ENCODE measurements at regions not wholly inside any gene's neighbourhood (a gene's known extent, or its start where the extent isn't known, plus 50 kb on each side); places are given as distances from the start of the nearest gene placed in this dataset.

DNA sequence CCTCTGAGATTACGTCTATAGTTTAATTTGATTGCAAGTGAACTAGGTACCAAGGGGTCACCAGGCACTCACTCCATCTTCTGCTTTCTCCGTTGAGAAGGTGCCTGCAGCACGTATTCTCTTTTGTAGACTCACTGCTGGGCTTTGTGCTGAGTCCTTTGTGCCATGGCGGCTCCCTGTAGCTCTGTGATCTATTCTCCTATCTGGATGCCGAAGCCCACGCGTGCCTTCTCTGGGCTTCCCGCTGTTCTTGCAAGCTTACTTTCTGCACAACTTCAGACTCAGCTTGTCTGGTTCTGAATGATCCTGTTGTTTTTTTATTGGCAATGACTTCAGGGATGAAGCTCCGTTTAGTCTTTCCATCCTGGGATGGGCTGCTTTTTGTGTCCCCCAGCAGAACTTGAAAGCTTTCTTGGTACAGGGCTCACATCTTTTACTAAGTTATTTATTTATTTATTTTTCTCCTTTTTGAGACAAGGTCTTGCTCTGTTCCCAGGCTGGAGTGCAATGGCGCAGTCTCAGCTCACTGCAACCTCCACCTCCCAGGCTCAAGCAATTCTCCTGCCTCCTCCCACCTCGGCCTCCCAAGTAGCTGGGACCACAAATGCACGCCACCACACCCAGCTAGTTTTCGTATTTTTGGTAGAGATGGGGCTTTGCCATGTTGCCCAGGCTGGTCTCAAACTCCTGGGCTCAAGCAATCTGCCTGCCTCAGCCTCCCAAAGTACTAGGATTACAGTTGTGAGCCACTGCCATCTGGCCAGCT, 100.9 kb upstream of the NKX1-1 start:
- DNase-seq = no peak

DNA sequence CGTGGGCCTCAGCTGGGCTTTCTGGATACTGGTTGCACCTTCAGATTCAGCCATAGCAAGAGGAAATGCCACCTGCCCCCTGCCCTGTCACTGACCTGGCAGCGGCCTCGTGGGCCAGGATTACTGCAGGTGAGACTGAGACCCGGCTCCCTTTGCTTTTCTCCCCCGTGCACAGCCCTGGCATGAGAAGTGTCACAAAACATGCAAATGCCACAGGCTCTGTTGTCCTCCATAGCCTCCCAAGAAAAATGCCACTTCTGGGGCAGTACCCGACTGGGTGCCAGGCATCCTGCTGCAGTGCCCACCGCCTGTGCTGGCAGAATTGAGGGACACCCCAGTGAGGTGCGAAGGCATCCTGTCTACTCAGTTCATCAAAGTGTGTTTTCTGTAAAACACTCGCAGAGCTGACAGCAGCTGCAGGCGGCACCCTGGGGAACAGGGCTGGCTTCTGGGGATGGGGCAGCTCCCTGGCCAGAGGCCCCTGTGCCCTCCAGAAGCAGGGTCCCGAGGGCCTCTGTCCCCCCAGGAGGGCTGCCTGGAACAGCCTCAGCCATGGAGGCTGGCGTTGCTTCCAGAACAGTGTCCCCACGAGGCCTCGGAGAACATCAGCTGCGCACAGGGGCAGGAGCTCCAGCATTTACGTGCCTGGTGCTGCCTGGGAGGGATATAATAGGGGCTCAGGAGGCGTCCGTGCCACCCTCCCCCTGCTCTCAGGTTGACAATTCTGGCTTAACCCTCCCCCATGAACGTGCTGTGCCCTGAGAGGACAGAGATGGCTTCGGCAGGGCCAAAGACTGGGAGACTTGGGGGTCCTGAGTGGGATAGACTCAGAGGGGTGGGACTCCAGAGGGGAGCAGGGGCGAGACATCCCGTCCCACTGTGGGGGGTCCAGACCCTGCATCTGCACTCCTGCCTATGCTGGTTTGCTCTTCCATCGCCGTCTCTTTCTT, 99.5 kb upstream of the NKX1-1 start:
- no peak for DNase-seq

DNA sequence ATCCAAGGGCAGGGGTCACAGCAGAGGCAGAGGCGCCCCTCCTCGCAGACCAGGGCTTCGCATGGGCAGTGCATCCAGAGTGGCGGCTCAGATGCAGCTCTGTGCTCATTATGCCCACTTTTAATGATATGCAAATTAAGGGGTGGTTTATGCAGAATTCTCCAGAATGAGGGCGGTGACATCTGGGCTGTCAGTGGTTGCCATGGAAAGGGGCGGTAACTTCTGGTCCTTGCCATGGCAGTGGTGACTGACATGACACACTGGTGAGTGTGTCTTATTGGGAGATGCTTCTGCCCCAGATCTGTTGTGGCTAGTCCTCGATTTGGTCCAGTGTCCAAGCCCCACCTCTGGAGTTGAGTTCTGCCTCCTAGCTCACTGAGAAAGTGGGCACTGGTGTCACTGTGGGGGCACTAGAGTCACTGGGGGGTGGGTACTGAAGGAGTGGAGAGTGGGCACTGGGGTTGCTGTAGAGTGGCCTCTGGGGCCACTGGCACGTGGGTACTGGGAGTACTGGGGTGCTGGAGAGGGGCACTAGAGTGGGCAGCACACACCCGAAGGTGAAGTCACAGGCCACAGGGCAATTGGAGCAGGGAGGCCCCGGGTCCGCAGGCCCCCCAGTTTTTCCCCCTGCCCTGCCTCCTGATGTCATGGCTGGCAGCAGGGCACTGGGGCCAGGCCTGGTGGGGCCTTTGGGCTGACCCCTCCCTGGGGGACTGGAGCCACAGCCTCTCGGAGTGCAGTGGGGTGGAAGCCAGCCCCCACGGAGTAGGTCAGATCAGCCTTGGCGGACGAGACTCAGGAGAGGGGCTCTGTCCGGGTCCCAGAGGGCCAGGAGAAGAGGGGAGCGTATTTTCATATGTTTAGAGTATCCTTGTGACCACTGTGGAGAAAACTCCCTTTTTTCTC, 98.6 kb upstream of the NKX1-1 start:
- no peak for DNase-seq

DNA sequence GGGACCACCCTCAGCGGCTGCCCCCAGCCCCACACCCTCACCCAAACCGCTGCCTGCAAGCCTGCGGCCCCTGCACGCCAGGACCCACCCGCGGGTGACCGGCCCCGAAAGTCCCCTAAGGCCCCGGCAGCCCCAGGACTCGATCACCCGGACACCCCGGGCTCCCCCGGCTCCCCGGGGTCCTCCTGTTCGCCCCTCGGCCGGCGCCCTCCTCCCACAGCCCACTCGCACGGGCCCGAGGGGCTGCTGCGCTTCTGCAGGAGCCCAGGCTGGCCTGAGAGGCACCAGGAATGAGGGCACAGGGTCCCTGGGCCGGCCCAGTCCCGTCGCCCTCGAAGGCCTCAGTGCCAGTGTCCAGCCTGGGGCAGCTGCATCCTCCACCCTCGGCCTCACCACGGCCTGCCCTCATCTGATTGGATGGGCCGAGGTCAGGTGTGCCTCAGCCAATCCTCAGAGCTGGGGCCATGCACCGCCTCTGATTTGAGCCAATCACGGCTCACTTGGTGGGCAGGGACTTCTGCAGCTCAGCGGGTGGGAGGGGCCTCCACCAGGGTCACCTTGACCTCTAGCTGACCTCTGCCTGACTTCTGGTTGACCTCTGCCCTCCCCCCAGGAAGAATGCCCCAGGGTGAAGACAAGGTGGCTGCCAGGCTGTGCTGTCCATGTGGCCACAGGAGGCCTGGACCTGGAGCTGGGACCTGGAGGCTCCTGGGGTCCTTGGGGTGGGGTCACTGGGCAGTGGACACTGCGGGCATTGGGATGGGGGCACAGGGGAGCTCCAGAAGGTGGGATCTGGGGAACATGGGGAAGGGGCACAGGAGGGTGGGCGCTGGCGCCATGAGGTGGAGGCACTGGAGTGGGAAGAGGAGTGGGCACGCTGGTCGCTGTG, 97.6 kb upstream of the NKX1-1 start:
- DNase-seq = no peak

DNA sequence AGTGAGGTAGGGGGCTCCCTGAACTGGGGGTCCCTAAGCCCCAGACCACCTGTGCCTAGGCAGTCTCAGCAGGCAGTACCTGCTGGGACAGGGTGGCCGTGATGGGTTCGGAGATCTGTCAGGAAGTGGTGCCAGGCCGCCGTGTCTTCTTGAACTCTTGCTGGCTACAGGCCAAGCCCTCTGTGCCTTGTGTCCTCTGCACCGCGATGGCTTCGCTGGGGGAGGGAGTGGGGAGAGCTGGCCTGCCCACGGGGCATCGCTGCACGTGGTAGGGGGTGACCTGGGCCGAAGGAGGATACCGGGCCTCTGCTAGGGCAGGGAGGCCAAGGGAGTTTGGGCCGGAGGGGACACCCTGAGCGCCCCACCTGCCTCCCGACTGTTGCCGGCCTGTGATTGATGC, 96.7 kb upstream of the NKX1-1 start:
- no peak for DNase-seq

DNA sequence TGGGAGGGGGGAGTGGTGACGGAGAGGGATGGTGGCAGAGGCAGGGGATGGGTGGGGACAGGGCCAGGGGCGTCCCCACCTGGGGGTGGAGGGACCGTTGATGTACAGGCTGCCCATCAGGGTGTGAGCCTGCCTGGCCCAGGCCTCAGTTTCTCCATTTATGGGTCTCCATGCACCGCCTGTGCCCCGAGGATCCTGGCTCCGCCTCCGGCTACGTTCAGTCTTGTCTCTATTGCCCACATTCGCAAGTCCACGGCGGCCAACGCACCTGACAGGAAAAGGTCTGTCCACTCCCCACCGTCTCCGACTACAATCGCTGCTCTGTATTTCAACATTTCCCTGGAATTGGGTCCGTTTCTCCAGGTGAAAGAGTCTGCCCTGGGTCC, 96.3 kb upstream of the NKX1-1 start:
- no peak for DNase-seq

DNA sequence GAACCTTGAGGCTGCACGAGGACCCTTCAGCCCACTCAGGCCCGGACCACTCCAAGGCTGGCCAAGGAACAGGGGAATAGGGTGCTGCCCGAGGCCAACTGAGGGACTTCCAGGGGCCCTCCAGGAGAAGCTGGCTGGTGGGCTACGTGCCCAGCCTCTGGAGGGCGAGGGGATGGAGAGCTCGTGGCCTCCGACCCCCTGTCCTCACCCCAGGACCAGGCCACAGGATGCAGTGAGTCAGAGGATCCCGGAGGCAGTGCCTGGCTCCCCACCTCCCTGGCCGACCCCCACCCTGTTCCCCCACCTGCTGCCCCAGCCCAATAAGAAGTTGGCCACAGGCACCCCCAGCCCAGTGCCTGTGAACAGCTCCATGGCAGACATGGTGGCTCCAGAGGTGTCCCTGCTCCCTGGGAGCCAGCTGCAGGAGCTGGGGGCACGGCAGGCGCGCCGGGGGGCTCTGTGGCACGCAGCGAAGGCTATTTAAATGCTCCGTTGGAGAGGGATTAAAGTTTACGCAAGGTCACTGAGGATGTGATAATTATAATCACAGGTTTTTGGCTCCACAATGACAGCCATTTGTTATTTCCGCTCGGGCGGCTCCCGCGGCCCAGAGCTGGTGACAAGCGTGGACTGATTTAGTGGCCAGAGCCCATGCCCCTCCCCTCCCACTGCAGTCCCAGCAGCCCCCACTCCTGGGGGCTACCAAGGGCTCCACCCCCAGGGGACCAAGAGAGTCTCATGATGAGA, 95.7 kb upstream of the NKX1-1 start:
- DNase-seq = no peak

DNA sequence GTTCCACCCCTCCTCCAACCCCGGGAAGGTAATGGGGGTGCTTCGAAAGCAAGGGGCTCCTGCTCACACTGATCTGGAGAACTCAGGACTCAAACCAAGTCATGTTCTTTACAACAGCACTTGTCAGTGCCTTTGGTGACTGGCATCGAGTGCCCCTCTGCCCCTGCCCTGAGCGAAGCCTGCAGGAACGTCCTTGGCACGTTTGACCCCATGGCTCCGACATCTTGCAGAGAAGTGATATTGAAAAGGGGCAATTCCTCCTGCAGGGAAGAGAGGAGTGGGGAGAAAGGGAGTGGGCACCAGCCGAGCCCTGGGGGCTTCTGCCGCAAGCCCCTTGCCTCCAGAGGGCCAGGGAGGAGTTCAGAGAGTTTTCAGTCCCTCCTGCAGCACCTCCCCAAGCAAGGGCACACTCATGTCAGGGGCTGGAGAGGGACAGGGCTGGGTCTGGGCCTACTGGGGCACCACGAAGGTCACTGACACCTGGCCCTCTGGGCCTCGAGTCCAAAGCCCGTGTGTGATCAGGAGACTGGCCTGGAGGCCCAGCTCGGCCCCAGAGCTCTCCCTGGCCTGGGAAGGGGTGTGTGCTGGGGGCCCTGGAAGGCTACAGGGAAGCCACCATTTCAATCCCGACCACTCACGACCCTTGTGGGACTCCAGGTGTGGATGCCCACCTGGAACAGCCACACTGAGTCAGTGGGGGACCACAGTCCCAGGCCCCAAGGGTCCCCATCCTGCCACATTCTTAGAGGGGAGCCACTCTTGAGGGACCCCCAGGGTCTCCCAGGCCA, 94.9 kb upstream of the NKX1-1 start:
- no peak for DNase-seq

DNA sequence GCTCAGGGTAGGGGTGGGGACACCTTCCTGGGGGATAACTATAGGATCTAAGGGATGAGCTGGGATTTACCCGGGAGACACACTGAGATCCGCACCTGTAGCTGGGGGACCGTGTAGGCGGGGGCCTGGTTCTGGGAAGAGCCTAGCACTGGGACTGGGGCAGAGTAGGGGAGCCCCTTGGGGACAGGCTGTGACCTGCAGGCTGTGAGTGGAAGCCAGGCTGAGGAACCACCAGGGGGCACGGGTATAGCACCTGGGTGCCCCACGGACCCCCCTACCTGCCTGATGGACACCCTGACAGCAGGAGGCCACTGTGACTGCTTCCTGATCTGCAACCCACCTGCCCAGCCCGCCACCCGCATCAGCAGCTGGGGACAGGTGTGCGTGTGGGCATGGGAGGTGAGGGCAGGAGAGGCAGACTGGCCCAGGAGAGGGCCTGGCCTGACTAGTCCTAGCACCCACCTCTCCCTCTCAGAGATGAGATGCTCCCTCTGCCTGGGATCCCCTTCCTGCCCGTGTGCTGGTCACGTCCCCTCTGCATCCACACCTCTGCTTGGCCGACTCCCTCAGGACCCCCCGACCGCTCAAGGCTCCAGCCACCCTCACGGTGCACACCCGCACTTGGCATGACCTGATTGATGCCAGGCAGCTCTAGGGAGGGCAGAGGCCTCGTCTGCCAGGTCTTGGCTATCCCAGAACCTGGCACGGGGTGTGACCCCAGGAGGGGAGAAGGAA, 94.2 kb upstream of the NKX1-1 start:
- no peak for DNase-seq

DNA sequence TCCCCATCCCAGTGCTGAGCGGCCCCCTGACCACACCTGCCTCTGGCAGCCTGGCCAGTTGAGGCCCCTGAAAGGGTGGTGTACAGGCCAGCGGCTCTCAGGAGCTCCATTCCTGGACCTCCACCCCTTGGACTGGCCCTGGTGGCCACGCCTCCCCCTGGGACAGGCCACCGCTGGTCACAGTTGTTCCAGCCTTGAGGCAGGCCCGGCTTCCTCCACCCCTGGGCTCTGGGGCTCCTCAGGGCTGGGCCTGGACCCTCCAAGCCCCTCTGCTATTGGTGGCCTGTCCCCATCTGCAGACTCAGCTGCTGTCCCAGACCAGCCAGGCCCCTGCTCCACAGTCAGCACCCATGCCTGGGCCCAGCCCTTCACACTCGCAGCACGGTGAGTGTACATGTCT, 93.2 kb upstream of the NKX1-1 start:
- DNase-seq = no peak

DNA sequence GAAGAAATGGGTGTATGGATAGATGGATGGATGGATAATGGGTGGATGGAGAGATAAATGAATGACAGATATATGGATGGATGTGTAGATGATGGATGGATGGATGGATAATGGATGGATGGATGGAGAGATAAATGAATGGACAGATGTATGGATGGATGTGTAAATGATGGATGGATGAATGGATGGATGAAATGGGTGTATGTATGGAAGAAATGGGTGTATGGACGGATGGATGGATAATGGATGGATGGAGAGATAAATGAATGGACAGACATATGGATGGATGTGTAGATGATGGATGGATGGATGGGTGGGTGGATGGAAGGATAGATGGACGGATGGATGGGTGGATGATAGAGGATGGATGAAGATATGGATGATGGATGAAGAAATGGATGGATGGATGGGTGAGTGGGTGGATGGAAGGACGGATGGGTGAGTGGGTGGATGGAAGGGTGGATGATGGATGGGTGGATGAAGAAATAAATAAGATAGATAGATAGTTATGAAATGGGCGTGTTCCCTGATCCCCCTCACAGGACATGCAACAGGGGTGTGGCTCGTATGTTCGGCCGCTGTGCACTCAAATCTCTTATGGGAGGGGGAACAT, 91.1 kb upstream of the NKX1-1 start:
- no peak for DNase-seq

DNA sequence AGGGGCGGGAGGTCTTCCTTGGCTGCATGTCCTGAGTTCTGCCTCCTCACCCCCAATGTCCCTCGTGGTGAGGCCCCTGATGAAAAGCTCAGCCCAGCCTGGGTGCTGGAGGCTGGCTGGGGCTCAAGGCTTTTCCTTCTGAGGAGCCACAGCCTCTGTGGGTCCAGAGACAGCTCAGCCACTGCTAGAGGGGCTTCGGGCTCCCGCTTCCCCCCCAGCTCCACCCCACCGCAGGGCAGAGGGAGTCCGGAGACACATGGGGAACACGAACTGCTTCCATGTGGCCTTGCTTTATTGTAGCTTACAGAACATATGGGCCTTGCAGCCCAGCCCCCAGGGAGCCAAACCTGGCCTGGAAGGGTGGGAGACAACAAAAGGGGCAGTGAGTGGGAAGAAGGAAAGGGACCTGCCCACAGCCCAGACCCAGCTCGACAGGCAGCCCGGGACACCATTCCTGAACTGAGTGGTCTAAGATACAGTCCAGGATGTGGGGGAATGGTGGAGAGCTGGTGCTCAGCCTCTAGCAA, 89.9 kb upstream of the NKX1-1 start:
- no peak for DNase-seq

DNA sequence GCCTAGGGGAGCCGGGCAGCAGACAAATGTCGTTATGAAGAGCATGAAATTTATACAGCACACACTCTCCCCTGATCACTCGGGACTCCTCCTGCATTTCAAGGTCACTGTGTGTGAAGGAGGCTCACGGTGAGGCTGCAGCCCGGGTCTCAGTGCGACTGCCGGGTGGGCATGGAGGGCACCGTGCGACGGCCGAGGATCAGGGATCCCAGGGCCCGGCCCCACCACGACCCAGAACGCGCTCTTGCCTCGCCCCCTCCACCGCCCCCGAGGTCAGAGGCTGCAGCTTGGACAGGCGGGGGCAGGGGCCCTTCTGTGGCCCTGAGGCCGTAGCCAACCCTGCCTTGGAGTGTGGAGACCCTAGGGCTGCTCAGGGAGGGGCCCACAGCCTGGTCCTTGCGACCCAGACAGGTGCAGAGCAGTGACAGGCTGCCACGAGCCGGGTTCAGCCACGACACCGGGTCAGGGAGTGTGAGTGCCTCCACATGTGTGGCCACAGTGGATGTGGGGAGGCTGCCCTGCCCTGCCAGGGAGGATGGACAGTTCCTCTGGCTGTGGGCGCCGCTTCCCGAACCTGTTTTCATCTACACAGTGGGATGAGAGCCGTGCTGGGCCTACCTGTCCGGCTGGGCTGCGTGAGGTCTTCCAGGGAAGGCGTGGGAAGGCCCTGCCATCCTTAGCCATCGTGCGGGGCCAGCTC, 89.3 kb upstream of the NKX1-1 start:
- DNase-seq = no peak

DNA sequence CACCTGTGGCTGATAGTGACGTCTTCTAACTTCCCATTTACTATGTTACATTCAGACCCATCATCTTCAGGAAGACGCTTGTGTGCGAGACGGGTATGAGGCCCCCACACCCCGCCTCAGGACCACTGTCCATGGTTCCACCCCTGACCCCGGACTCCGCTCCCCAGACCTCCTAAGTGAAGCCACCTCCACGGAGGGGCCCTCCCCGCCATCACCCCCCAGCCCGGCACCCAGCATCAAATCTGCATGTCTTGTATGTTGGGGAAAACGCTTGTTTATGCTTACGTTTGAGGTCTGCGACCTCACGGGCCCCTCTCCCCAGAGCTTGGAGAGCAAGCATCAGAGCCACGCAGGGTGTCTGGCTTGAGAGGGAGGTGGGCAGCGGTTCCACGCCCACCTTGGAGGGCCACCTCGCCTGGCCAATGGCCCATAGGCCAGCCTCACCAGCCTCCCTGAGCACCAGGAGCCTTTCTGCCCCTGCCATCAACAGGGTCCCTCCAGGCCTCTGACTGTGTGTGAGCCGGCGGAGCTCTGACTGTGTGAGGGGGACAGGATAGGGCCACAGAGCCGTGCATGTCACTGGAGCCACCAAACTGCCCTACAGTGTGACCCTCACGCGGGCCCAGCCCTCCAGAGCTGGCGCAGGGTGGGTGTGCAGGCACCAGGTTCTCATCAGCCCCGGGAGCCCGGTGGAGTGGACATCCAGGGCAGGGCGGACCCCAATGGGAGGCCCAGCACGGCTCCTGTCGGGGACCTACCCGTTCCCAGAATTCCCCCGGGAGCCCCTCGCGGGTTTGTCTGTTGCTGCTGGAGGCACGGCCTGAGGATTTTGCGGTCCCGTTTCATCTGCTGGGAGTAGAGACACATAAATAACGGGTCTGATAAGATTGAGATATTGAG, 88.4 kb upstream of the NKX1-1 start:
- no peak for DNase-seq

DNA sequence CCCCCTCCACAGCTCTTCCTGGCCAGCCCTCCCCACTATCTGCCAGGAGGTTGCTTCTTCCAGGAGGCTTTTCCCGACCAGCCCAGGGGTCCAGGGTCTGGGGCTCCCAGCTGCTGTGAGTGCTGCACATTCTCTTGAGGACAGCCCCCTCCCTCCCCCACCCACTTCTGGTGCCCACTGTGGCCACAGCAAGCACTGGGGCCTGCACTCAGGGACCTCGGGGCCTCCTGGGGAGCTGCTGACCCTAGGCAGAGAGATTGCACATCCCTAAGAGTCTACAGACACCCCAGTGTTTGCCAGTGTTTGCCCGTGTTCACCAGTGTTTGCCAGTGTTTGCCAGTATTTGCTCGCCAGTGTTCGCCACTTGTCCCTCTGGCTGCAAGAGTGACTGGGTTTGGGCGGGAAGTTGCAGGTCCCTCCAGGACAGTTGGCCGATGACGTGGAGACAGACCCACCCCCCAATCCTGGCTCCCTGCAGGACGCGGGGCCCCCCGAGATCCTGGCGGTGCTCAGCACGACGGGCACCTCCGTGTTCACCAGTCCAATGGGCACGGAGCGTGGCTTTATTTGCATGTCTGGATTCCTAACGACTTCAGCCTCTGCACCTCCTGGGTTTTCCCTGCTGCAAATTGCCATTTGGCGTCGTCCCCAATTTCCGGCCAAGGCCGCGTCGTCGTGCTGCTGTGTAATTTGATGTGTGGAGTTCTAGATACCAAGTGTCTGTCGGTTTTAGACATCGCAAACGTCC, 87.5 kb upstream of the NKX1-1 start:
- no peak for DNase-seq
